ENCODE measurements at regions not wholly inside any gene's neighbourhood (a gene's known extent, or its start where the extent isn't known, plus 50 kb on each side); places are given as distances from the start of the nearest gene placed in this dataset.

DNA sequence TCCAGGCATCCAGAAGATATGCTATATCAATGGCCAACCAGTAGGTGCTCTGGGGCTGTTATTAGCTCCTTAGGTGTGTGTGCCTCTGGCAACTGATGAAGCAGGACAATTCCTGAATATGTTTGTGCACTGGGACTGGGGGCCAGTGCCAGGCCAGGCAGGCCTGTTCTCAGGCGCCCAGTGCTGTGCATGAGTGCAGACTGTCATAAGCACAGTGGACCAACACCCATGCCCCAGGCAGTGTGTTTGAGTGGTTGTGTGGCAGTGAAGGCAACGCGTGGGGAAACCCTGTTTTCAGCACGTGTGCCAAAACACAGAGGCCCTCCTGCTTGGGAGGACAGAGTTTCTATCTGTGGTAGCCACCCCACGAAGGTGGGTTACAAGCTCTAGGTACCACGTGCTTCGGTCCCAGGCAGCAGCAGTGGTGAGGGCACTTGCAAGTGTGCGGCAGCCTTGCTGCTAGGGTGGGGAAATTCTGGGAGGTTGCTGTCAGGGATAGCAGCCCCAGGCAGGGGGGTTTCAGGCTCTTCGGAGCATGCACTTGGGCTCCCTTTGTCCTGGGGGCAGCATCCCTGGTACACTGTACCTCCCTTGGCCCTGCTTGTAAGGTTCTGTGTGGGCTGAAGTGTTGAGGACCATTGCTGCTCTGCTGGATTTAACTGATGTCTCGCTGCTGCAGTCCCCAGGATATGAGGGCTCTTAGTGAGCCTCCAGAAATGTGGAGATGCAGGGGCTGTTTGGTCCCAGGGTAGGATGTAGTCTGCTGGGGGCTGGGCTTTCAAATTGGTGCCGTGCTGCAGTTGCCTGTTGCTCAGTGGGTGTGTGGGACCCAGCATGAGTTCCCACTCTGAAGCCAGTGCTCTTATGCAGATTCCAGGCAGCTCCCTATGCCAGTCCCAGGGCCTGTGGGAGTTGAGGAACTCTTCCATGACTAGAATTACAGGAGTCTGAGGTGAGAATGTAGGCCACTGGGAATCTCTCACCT is 280.9 kb downstream of the RPRM start (continued):
- TF ChIP-seq, protein P1, sequence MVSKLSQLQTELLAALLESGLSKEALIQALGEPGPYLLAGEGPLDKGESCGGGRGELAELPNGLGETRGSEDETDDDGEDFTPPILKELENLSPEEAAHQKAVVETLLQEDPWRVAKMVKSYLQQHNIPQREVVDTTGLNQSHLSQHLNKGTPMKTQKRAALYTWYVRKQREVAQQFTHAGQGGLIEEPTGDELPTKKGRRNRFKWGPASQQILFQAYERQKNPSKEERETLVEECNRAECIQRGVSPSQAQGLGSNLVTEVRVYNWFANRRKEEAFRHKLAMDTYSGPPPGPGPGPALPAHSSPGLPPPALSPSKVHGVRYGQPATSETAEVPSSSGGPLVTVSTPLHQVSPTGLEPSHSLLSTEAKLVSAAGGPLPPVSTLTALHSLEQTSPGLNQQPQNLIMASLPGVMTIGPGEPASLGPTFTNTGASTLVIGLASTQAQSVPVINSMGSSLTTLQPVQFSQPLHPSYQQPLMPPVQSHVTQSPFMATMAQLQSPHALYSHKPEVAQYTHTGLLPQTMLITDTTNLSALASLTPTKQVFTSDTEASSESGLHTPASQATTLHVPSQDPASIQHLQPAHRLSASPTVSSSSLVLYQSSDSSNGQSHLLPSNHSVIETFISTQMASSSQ (IDR thresholded peaks at IDR 0.05; ENCODE audit: low read depth): no peak
- TF ChIP-seq, protein P1 (CRISPR knock-in tag; IDR thresholded peaks at IDR 0.05; ENCODE audit: borderline replicate concordance): no peak
- TF ChIP-seq, protein P2, sequence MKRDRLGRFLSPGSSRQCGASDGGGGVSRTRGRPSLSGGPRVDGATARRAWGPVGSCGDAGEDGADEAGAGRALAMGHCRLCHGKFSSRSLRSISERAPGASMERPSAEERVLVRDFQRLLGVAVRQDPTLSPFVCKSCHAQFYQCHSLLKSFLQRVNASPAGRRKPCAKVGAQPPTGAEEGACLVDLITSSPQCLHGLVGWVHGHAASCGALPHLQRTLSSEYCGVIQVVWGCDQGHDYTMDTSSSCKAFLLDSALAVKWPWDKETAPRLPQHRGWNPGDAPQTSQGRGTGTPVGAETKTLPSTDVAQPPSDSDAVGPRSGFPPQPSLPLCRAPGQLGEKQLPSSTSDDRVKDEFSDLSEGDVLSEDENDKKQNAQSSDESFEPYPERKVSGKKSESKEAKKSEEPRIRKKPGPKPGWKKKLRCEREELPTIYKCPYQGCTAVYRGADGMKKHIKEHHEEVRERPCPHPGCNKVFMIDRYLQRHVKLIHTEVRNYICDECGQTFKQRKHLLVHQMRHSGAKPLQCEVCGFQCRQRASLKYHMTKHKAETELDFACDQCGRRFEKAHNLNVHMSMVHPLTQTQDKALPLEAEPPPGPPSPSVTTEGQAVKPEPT (CRISPR knock-in tag; IDR thresholded peaks at IDR 0.05; ENCODE audit: low read depth): no peak
- TF ChIP-seq XBP1 (CRISPR knock-in tag; IDR thresholded peaks at IDR 0.05): no peak
- TF ChIP-seq, protein P3, sequence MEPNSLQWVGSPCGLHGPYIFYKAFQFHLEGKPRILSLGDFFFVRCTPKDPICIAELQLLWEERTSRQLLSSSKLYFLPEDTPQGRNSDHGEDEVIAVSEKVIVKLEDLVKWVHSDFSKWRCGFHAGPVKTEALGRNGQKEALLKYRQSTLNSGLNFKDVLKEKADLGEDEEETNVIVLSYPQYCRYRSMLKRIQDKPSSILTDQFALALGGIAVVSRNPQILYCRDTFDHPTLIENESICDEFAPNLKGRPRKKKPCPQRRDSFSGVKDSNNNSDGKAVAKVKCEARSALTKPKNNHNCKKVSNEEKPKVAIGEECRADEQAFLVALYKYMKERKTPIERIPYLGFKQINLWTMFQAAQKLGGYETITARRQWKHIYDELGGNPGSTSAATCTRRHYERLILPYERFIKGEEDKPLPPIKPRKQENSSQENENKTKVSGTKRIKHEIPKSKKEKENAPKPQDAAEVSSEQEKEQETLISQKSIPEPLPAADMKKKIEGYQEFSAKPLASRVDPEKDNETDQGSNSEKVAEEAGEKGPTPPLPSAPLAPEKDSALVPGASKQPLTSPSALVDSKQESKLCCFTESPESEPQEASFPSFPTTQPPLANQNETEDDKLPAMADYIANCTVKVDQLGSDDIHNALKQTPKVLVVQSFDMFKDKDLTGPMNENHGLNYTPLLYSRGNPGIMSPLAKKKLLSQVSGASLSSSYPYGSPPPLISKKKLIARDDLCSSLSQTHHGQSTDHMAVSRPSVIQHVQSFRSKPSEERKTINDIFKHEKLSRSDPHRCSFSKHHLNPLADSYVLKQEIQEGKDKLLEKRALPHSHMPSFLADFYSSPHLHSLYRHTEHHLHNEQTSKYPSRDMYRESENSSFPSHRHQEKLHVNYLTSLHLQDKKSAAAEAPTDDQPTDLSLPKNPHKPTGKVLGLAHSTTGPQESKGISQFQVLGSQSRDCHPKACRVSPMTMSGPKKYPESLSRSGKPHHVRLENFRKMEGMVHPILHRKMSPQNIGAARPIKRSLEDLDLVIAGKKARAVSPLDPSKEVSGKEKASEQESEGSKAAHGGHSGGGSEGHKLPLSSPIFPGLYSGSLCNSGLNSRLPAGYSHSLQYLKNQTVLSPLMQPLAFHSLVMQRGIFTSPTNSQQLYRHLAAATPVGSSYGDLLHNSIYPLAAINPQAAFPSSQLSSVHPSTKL (CRISPR knock-in tag; IDR thresholded peaks at IDR 0.05): no peak
- TF ChIP-seq NBN (conservative IDR thresholded peaks at IDR 0.05): no peak
- no peak for TF ChIP-seq ZNF766 (CRISPR knock-in tag; IDR thresholded peaks at IDR 0.05; ENCODE audit: borderline replicate concordance)
- TF ChIP-seq AGO1 (IDR thresholded peaks at IDR 0.05; ENCODE audit: low read depth, low read length, poor library complexity, severe bottlenecking): no peak
- no peak for TF ChIP-seq JDP2 (CRISPR knock-in tag; IDR thresholded peaks at IDR 0.05; ENCODE audit: borderline replicate concordance)

All from HepG2 (cell line).